Myocyte (in vitro differentiated cells): ENCODE measurements at regions not wholly inside any gene's neighbourhood (a gene's known extent, or its start where the extent isn't known, plus 50 kb on each side); places are given as distances from the start of the nearest gene placed in this dataset.
A peak's percentile ranks its signal among the peaks of the same experiment; 100 is the strongest.

ENCODE experiments used
- DNase-seq: peaks from one replicate; pipeline ENCODE4 v3.0.0-alpha.2; 2012; ENCODE audit warnings: low read depth

- no peak for DNase-seq
Measured at GRCh38 chr12:126482238-126482889, 1417.1 kb downstream of the AACS start.

GRCh38 chr12:126483145-126484068 is 1418.2 kb downstream of the AACS start:
- DNase-seq: peak; percentile 64

GRCh38 chr12:126487431-126487980 is 1422.3 kb downstream of the AACS start:
- DNase-seq: peak; percentile 34

GRCh38 chr12:126488806-126489205 is 1423.6 kb downstream of the AACS start:
- peak; percentile 86 for DNase-seq

GRCh38 chr12:126492181-126492580 is 1426.9 kb downstream of the AACS start:
- no peak for DNase-seq

GRCh38 chr12:126493366-126494108 is 1428.3 kb downstream of the AACS start:
- no peak for DNase-seq

- no peak for DNase-seq
Measured at GRCh38 chr12:126496201-126496600, 1431.0 kb downstream of the AACS start.

- no peak for DNase-seq
Measured at GRCh38 chr12:126506426-126507182, 1441.4 kb downstream of the AACS start.

- DNase-seq: no peak
Measured at GRCh38 chr12:126507231-126507630, 1442.0 kb downstream of the AACS start.

GRCh38 chr12:126509572-126509971 is 1444.3 kb downstream of the AACS start:
- DNase-seq: peak; percentile 21

GRCh38 chr12:126510630-126511029 is 1445.4 kb downstream of the AACS start:
- DNase-seq: no peak

- DNase-seq: no peak
Measured at GRCh38 chr12:126512916-126513913, 1448.0 kb downstream of the AACS start.

- DNase-seq: peak; percentile 44
Measured at GRCh38 chr12:126518596-126519200, 1453.5 kb downstream of the AACS start.

- DNase-seq: no peak
Measured at GRCh38 chr12:126519833-126520232, 1454.6 kb downstream of the AACS start.

- DNase-seq: no peak
Measured at GRCh38 chr12:126523891-126524290, 1458.7 kb downstream of the AACS start.

GRCh38 chr12:126534495-126534894 is 1469.3 kb downstream of the AACS start:
- no peak for DNase-seq

GRCh38 chr12:126534942-126535341 is 1469.7 kb downstream of the AACS start:
- no peak for DNase-seq

GRCh38 chr12:126535971-126536370 is 1470.7 kb downstream of the AACS start:
- no peak for DNase-seq

GRCh38 chr12:126537961-126538530 is 1472.8 kb downstream of the AACS start:
- no peak for DNase-seq
